Right lung (tissue), 2 donors: ENCODE measurements at regions not wholly inside any gene's neighbourhood (a gene's known extent, or its start where the extent isn't known, plus 50 kb on each side); places are given as distances from the start of the nearest gene placed in this dataset.

Experiments
- DNase-seq, 2 donors: peaks; one replicate each; pipeline ENCODE4 v3.0.0-alpha.2; 2013

- no peak for DNase-seq
These were observed 161.2 kb downstream of the CAPZA3 start for GRCh38 chr12:18899162-18899561.

- no peak for DNase-seq
These were observed 161.9 kb downstream of the CAPZA3 start for GRCh38 chr12:18899678-18900317.

GRCh38 chr12:18905134-18905533 is 167.2 kb downstream of the CAPZA3 start:
- DNase-seq, result no peak

GRCh38 chr12:18906395-18906794 is 168.5 kb downstream of the CAPZA3 start:
- DNase-seq, result no peak

- no peak for DNase-seq
These were observed 169.2 kb downstream of the CAPZA3 start for GRCh38 chr12:18907127-18907526.

GRCh38 chr12:18907728-18908127 is 169.8 kb downstream of the CAPZA3 start:
- DNase-seq, result no peak

GRCh38 chr12:18908191-18908590 is 170.3 kb downstream of the CAPZA3 start:
- no peak for DNase-seq

GRCh38 chr12:18919871-18920511 is 182.1 kb downstream of the CAPZA3 start:
- no peak for DNase-seq

- no peak for DNase-seq
These were observed 184.9 kb downstream of the CAPZA3 start for GRCh38 chr12:18922851-18923250.

- DNase-seq, result no peak
These were observed 185.8 kb downstream of the CAPZA3 start for GRCh38 chr12:18923721-18924120.

- DNase-seq, result no peak
These were observed 188.3 kb downstream of the CAPZA3 start for GRCh38 chr12:18926188-18926587.

GRCh38 chr12:18932211-18932610 is 194.3 kb downstream of the CAPZA3 start:
- no peak for DNase-seq

GRCh38 chr12:18932715-18933114 is 194.8 kb downstream of the CAPZA3 start:
- no peak for DNase-seq

GRCh38 chr12:18935371-18935965 is 194.1 kb upstream of the PLEKHA5 start:
- DNase-seq, result no peak

- no peak for DNase-seq
These were observed 190.5 kb upstream of the PLEKHA5 start for GRCh38 chr12:18939051-18939450.

- DNase-seq, result no peak
These were observed 186.9 kb upstream of the PLEKHA5 start for GRCh38 chr12:18942669-18943068.

- no peak for DNase-seq
These were observed 186.3 kb upstream of the PLEKHA5 start for GRCh38 chr12:18943200-18943599.

GRCh38 chr12:18946106-18946505 is 183.4 kb upstream of the PLEKHA5 start:
- DNase-seq, result no peak

- no peak for DNase-seq
These were observed 178.3 kb upstream of the PLEKHA5 start for GRCh38 chr12:18951218-18951617.

GRCh38 chr12:18953505-18953904 is 176.0 kb upstream of the PLEKHA5 start:
- peak; percentile 2 to 11 for DNase-seq

- no peak for DNase-seq
These were observed 173.9 kb upstream of the PLEKHA5 start for GRCh38 chr12:18955594-18955993.

GRCh38 chr12:18965203-18965602 is 164.3 kb upstream of the PLEKHA5 start:
- DNase-seq, result no peak

GRCh38 chr12:18966954-18967353 is 162.6 kb upstream of the PLEKHA5 start:
- no peak for DNase-seq
